PC-9 (cell line): ENCODE measurements at regions not wholly inside any gene's neighbourhood (a gene's known extent, or its start where the extent isn't known, plus 50 kb on each side); places are given as distances from the start of the nearest gene placed in this dataset.

Source experiments
- BruUV-seq: library from RNA; stranded (reverse); fragments of 400-500 nt; replicated peaks from 2 replicates; lab custom pipeline; 2021; lab: Mats Ljungman, UMichigan
- CTCF ChIA-PET: fragments of 300-600 bp; sonication (Branson Sonifier 250); formaldehyde crosslinking; loops from one replicate; lab custom pipeline; 2022; ENCODE audit warnings: antibody characterized with exemption; lab: Charles Lee
- POLR2A ChIA-PET: fragments of 300-600 bp; sonication (Branson Sonifier 250); formaldehyde crosslinking; loops from one replicate; lab custom pipeline; 2022; ENCODE audit warnings: antibody characterized with exemption; ENCODE audit not compliant: unreplicated experiment; lab: Charles Lee
- DNase-seq, 2 experiments: peaks; one replicate each; pipeline versions ENCODE4 v3.0.0 to v3.0.0-alpha.2; 2015 to 2022; ENCODE audit warnings: mixed read lengths in 1 of 2
- H2AFZ ChIP-seq: fragments of 200-600 bp; sonication (generic); 2 replicates; pipeline ENCODE4 v1.8.1; 2017; ENCODE audit warnings: antibody characterized with exemption
- H3F3A ChIP-seq: fragments of 200-600 bp; sonication (generic); 2 replicates; pipeline ENCODE4 v1.8.1; 2017; ENCODE audit warnings: antibody characterized with exemption, mild to moderate bottlenecking, low read depth; ENCODE audit not compliant: insufficient read depth
- H3K27ac ChIP-seq: fragments of 200-600 bp; sonication (generic); 2 replicates; pipeline ENCODE4 v1.6.1; 2016; ENCODE audit warnings: mixed run types
- H3K27me3 ChIP-seq: fragments of 200-600 bp; sonication (generic); 2 replicates; pipeline ENCODE4 v1.6.1; 2016; ENCODE audit warnings: low read depth, mixed run types; ENCODE audit not compliant: insufficient read depth
- H3K36me3 ChIP-seq: fragments of 200-600 bp; sonication (generic); 2 replicates; pipeline ENCODE4 v1.6.1; 2016; ENCODE audit warnings: low read depth, mixed run types
- H3K4me1 ChIP-seq: fragments of 200-600 bp; sonication (generic); replicated peaks from 2 replicates; pipeline ENCODE4 v1.6.1; 2016; ENCODE audit warnings: mixed run types; ENCODE audit not compliant: insufficient read depth
- H3K4me2 ChIP-seq: fragments of 200-600 bp; sonication (generic); 2 replicates; pipeline ENCODE4 v1.6.1; 2017; ENCODE audit warnings: mixed run types
- H3K4me3 ChIP-seq: fragments of 200-600 bp; sonication (generic); 2 replicates; pipeline ENCODE4 v1.6.1; 2016; ENCODE audit warnings: mixed run types
- H3K79me2 ChIP-seq: fragments of 200-600 bp; sonication (generic); 2 replicates; pipeline ENCODE4 v1.6.1; 2017; ENCODE audit warnings: low read depth, mixed run types
- H3K9me2 ChIP-seq: fragments of 200-600 bp; sonication (generic); 2 replicates; pipeline ENCODE4 v1.8.1; 2017; ENCODE audit warnings: mild to moderate bottlenecking; ENCODE audit not compliant: insufficient read depth
- H3K9me3 ChIP-seq: fragments of 200-600 bp; sonication (generic); 2 replicates; pipeline ENCODE4 v1.8.1; 2016; ENCODE audit warnings: low read depth; ENCODE audit not compliant: insufficient read depth
- H4K20me1 ChIP-seq: fragments of 200-600 bp; sonication (generic); 2 replicates; pipeline ENCODE4 v1.8.1; 2017; ENCODE audit not compliant: insufficient read depth
- CTCF ChIP-seq: fragments of 200-600 bp; sonication (generic); conservative IDR thresholded peaks from 2 replicates; pipeline ENCODE4 v1.6.1; 2017; ENCODE audit warnings: mixed run types, antibody characterized with exemption, mild to moderate bottlenecking, moderate library complexity
- EZH2 ChIP-seq: fragments of 200-600 bp; sonication (generic); IDR thresholded peaks from 2 replicates; pipeline ENCODE4 v1.8.0; 2017; ENCODE audit warnings: antibody characterized with exemption, low read depth
- intact Hi-C: fragments of 100-400 bp; cut with micrococcal nuclease; formaldehyde crosslinking; loops from one replicate; pipeline ENCODE4 v1.10.0; 2022; ENCODE audit not compliant: unreplicated experiment

GRCh38 chr4:133960975-133961374, 240.6 kb downstream of the PABPC4L start:
- intact Hi-C loops: no loop called here
- no peaks in the 10 kb centered on the region for H3K79me2 ChIP-seq
- H3F3A ChIP-seq: no peaks in the 10 kb centered on the region
- H4K20me1 ChIP-seq: no peaks in the 10 kb centered on the region
- no TSS peak for BruUV-seq
- H3K27me3 ChIP-seq: no peaks in the 10 kb centered on the region
- TF ChIP-seq EZH2: no peak
- no peak for TF ChIP-seq CTCF
- H3K36me3 ChIP-seq: no peaks in the 10 kb centered on the region
- no peak for DNase-seq
- ChIA-PET CTCF (no interaction called here), POLR2A (no interaction called here)
- no peak overlapping the region for H3K4me3 ChIP-seq
- no peaks in the 10 kb centered on the region for H3K4me1 ChIP-seq
- no peaks in the 10 kb centered on the region for H3K9me2 ChIP-seq
- H2AFZ ChIP-seq: no peak overlapping the region
- no peaks in the 10 kb centered on the region for H3K9me3 ChIP-seq
- no peak overlapping the region for H3K27ac ChIP-seq
- no peak overlapping the region for H3K4me2 ChIP-seq

- BruUV-seq: no TSS peak
- Histone ChIP-seq H3K4me3 (no peak overlapping the region), H3K4me2 (no peak overlapping the region), H4K20me1 (no peaks in the 10 kb centered on the region), H2AFZ (no peak overlapping the region), H3K4me1 (no peaks in the 10 kb centered on the region), H3K79me2 (no peaks in the 10 kb centered on the region), H3K9me3 (no peaks in the 10 kb centered on the region), H3F3A (no peaks in the 10 kb centered on the region), H3K27me3 (no peaks in the 10 kb centered on the region), H3K9me2 (no peaks in the 10 kb centered on the region), H3K36me3 (no peaks in the 10 kb centered on the region), H3K27ac (no peak overlapping the region)
- DNase-seq: no peak
- intact Hi-C loops: no loop called here
- POLR2A ChIA-PET: no interaction called here
- CTCF ChIA-PET: no interaction called here
- TF ChIP-seq EZH2: no peak
These were observed 258.5 kb downstream of the PABPC4L start for GRCh38 chr4:133943081-133943480.

- no peaks in the 10 kb centered on the region for H3K9me2 ChIP-seq
- ChIA-PET CTCF (no interaction called here), POLR2A (interaction anchor here (0.6 kb wide), 1 partner anchor 937 kb away, joined by 3 read pairs; no protein-coding TSS in a partner anchor)
- H3K79me2 ChIP-seq: no peaks in the 10 kb centered on the region
- H3K27me3 ChIP-seq: no peaks in the 10 kb centered on the region
- no peaks in the 10 kb centered on the region for H3K4me1 ChIP-seq
- no peaks in the 10 kb centered on the region for H3K9me3 ChIP-seq
- H4K20me1 ChIP-seq: no peaks in the 10 kb centered on the region
- no peak for DNase-seq
- no peak overlapping the region for H3K27ac ChIP-seq
- intact Hi-C loops: no loop called here
- H3F3A ChIP-seq: no peaks in the 10 kb centered on the region
- TF ChIP-seq EZH2: no peak
- TF ChIP-seq CTCF: no peak
- H2AFZ ChIP-seq: no peak overlapping the region
- no TSS peak for BruUV-seq
- H3K4me2 ChIP-seq: no peak overlapping the region
- H3K36me3 ChIP-seq: no peaks in the 10 kb centered on the region
- H3K4me3 ChIP-seq: no peak overlapping the region
These were observed 263.5 kb downstream of the PABPC4L start for GRCh38 chr4:133938061-133938460.
